A673 (cell line): ENCODE measurements at regions not wholly inside any gene's neighbourhood (a gene's known extent, or its start where the extent isn't known, plus 50 kb on each side); places are given as distances from the start of the nearest gene placed in this dataset.

Experiments
- BruUV-seq: library from RNA; stranded (reverse); fragments of 400-500 nt; replicated peaks from 2 replicates; lab custom pipeline; 2021; lab: Mats Ljungman, UMichigan
- CTCF ChIA-PET: fragments of 300-600 bp; sonication (Branson Sonifier 250); formaldehyde crosslinking; loops from one replicate; lab custom pipeline; 2022; ENCODE audit warnings: antibody characterized with exemption; lab: Charles Lee
- POLR2A ChIA-PET: fragments of 300-600 bp; sonication (Branson Sonifier 250); formaldehyde crosslinking; loops from one replicate; lab custom pipeline; 2022; ENCODE audit warnings: antibody characterized with exemption; ENCODE audit not compliant: low non-redundant PET; lab: Charles Lee
- DNase-seq: peaks from one replicate; pipeline ENCODE4 v3.0.0-alpha.2; 2015; ENCODE audit warnings: low spot score
- H3K27ac ChIP-seq: fragments of 200-600 bp; sonication (generic); 2 replicates; pipeline ENCODE4 v1.5.1; 2016; ENCODE audit warnings: mixed run types, low read depth, mild to moderate bottlenecking, mixed read lengths, antibody characterized with exemption, low read length; ENCODE audit not compliant: poor library complexity, severe bottlenecking
- H3K27me3 ChIP-seq: fragments of 200-600 bp; sonication (generic); replicated peaks from 2 replicates; pipeline ENCODE4 v1.6.1; 2017; ENCODE audit warnings: mixed run types, low read depth, mild to moderate bottlenecking, mixed read lengths, antibody characterized with exemption, low read length; ENCODE audit not compliant: insufficient read depth, poor library complexity
- H3K36me3 ChIP-seq: fragments of 200-600 bp; sonication (generic); 2 replicates; pipeline ENCODE4 v1.6.1; 2016; ENCODE audit warnings: mixed run types, mild to moderate bottlenecking, mixed read lengths, antibody characterized with exemption, low read length; ENCODE audit not compliant: insufficient read depth, poor library complexity, severe bottlenecking
- H3K4me1 ChIP-seq: fragments of 200-600 bp; sonication (generic); 2 replicates; pipeline ENCODE4 v1.6.1; 2017; ENCODE audit warnings: mixed run types, mild to moderate bottlenecking, mixed read lengths, antibody characterized with exemption, low read length; ENCODE audit not compliant: insufficient read depth, poor library complexity, severe bottlenecking
- H3K4me3 ChIP-seq: fragments of 200-600 bp; sonication (generic); 2 replicates; pipeline ENCODE4 v1.5.1; 2016; ENCODE audit warnings: low read depth, mixed run types, mild to moderate bottlenecking, mixed read lengths, low read length; ENCODE audit not compliant: poor library complexity, severe bottlenecking
- H3K9me3 ChIP-seq: fragments of 200-600 bp; sonication (generic); 2 replicates; pipeline ENCODE4 v1.6.1; 2016; ENCODE audit warnings: mixed run types, low read depth, mild to moderate bottlenecking, mixed read lengths, antibody characterized with exemption, low read length; ENCODE audit not compliant: poor library complexity, severe bottlenecking
- EZH2 ChIP-seq: fragments of 200-600 bp; sonication (generic); IDR thresholded peaks from 2 replicates; pipeline ENCODE4 v1.6.1; 2017; ENCODE audit warnings: borderline replicate concordance, low read depth, mild to moderate bottlenecking, mixed read lengths, antibody characterized with exemption, low read length; ENCODE audit not compliant: poor library complexity, severe bottlenecking
- intact Hi-C: fragments of 100-400 bp; cut with micrococcal nuclease; formaldehyde crosslinking; loops from one replicate; pipeline ENCODE4 v1.10.0; 2022; ENCODE audit not compliant: unreplicated experiment
- TF ChIP-seq, protein P1 (sequence below): fragments of 300-800, 200-600 bp; sonication (generic); conservative IDR thresholded peaks from 2 replicates; pipeline ENCODE4 v1.5.1; 2017; ENCODE audit warnings: low read depth, mild to moderate bottlenecking, antibody characterized with exemption, low read length, moderate library complexity, mixed read lengths

DNA sequence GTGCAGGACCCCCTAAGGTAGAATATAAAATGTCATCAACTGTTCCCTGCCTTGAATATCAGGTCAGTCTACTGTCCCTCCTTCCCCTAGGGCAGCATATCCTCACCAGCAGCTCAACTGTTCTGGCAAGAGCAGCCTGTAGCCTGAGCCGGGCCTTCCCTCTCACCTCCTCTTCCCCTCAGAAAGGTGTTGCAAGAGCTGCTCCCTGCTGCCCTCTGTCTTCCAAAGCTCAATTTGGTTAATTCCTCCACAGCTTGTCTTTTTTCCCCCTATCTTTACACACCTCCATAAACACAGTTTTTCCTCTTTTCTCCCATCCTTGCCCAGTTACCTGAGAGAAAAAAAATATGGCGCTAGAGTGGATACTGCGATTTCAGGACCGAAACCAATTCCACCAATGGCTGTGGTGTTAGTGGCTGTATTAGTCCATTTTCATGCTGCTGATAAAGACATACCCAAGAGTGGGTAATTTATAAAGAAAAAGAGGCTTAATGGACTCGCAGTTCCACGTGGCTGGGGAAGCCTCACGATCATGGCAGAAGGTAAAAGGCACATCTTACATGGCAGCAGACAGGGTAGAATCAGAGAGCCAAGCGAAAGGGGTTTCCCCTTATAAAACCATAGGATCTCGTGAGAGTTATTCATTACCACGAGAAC is 184.7 kb downstream of the MREG start:
- POLR2A ChIA-PET, result no interaction called here
- intact Hi-C loops, result loop anchor here (5.0 kb wide), 1 partner anchor 376 kb away; no protein-coding TSS in a partner anchor

GRCh38 chr2:215826838-215827441 is 186.4 kb downstream of the MREG start:
- ChIA-PET CTCF (no interaction called here), POLR2A (no interaction called here)
- BruUV-seq, result no TSS peak
- no peak overlapping the region for H3K4me3 ChIP-seq
- H3K9me3 ChIP-seq, result no peaks in the 10 kb centered on the region
- no peak for TF ChIP-seq EZH2
- TF ChIP-seq, protein P1, sequence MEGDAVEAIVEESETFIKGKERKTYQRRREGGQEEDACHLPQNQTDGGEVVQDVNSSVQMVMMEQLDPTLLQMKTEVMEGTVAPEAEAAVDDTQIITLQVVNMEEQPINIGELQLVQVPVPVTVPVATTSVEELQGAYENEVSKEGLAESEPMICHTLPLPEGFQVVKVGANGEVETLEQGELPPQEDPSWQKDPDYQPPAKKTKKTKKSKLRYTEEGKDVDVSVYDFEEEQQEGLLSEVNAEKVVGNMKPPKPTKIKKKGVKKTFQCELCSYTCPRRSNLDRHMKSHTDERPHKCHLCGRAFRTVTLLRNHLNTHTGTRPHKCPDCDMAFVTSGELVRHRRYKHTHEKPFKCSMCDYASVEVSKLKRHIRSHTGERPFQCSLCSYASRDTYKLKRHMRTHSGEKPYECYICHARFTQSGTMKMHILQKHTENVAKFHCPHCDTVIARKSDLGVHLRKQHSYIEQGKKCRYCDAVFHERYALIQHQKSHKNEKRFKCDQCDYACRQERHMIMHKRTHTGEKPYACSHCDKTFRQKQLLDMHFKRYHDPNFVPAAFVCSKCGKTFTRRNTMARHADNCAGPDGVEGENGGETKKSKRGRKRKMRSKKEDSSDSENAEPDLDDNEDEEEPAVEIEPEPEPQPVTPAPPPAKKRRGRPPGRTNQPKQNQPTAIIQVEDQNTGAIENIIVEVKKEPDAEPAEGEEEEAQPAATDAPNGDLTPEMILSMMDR, result 0 out of 2 replicates have a peak, but pooled peaks have one; percentile 1
- no peaks in the 10 kb centered on the region for H3K27me3 ChIP-seq
- DNase-seq, result peak; percentile 27
- no peaks in the 10 kb centered on the region for H3K36me3 ChIP-seq
- H3K27ac ChIP-seq, result peak overlapping the region; percentile 60
- intact Hi-C loops, result loop anchor here (5.0 kb wide), 1 partner anchor 375 kb away; no protein-coding TSS in a partner anchor
- peaks cover 18% of the 10 kb centered on the region for H3K4me1 ChIP-seq

More for the DNA sequence above, 184.7 kb downstream of the MREG start:
- Histone ChIP-seq H3K4me1 (peaks cover 18% of the 10 kb centered on the region), H3K27me3 (no peaks in the 10 kb centered on the region), H3K36me3 (no peaks in the 10 kb centered on the region), H3K27ac (no peak overlapping the region), H3K4me3 (no peak overlapping the region), H3K9me3 (no peaks in the 10 kb centered on the region)
- peak; percentile 80 for DNase-seq
- no TSS peak for BruUV-seq
- CTCF ChIA-PET, result interaction anchor here (0.7 to 1.5 kb wide), 3 partner anchors 33 to 397 kb away, joined by 3 read pairs; no protein-coding TSS in a partner anchor
- TF ChIP-seq EZH2, result no peak
- TF ChIP-seq, protein P1, result peak; percentile 73

DNA sequence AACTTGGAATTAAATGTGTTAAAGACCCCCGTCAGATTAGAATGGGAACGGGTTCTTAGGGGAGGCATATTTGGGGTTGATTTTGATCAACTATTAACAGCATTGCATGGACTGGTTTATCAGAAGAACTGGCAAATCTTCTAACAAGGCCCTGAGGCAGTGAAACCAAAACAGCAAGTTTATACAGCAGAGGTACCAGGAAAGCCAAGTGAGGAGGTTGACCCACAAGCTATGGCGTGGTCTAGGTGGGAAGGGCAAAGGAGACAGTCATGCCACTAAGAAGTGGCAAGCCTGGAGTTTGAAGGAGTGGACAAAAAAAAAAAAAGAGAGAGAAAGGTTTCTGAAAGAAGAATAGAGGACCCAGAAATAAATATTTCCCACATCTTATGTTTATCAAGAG is 187.0 kb downstream of the MREG start:
- no peaks in the 10 kb centered on the region for H3K9me3 ChIP-seq
- TF ChIP-seq EZH2, result no peak
- TF ChIP-seq, protein P1, result no peak
- H3K4me1 ChIP-seq, result peaks cover 18% of the 10 kb centered on the region
- H3K27ac ChIP-seq, result no peak overlapping the region
- H3K4me3 ChIP-seq, result no peak overlapping the region
- POLR2A ChIA-PET, result no interaction called here
- BruUV-seq, result no TSS peak
- H3K27me3 ChIP-seq, result no peaks in the 10 kb centered on the region
- no peaks in the 10 kb centered on the region for H3K36me3 ChIP-seq
- CTCF ChIA-PET, result no interaction called here
- DNase-seq, result no peak
- intact Hi-C loops, result loop anchor here (5.0 kb wide), 1 partner anchor 374 kb away; no protein-coding TSS in a partner anchor
